Gastrocnemius medialis (tissue), 4 donors: ENCODE measurements at regions not wholly inside any gene's neighbourhood (a gene's known extent, or its start where the extent isn't known, plus 50 kb on each side); places are given as distances from the start of the nearest gene placed in this dataset.

Experiments used
- POLR2A ChIP-seq, 2 donors: fragments of 450-650 bp; IDR thresholded peaks; one replicate each; pipeline ENCODE4 v1.6.1; 2017; ENCODE audit warnings: antibody characterized with exemption in 2 of 2, mild to moderate bottlenecking in 2 of 2, moderate library complexity in 2 of 2
- TF ChIP-seq, protein P1 (sequence below), 5 experiments: fragments of 450-650 bp in 3 of 5; fragments of 200-600 bp in 2 of 5; sonication (generic) in 2 of 5; IDR thresholded peaks in 4 of 5; conservative IDR thresholded peaks in 1 of 5; 1 replicate in 4 of 5; 2 replicates in 1 of 5; pipeline ENCODE4 v1.5.1; 2016 to 2019; ENCODE audit warnings: antibody characterized with exemption in 5 of 5, mild to moderate bottlenecking in 3 of 5, moderate library complexity in 3 of 5

- TF ChIP-seq, protein P1, sequence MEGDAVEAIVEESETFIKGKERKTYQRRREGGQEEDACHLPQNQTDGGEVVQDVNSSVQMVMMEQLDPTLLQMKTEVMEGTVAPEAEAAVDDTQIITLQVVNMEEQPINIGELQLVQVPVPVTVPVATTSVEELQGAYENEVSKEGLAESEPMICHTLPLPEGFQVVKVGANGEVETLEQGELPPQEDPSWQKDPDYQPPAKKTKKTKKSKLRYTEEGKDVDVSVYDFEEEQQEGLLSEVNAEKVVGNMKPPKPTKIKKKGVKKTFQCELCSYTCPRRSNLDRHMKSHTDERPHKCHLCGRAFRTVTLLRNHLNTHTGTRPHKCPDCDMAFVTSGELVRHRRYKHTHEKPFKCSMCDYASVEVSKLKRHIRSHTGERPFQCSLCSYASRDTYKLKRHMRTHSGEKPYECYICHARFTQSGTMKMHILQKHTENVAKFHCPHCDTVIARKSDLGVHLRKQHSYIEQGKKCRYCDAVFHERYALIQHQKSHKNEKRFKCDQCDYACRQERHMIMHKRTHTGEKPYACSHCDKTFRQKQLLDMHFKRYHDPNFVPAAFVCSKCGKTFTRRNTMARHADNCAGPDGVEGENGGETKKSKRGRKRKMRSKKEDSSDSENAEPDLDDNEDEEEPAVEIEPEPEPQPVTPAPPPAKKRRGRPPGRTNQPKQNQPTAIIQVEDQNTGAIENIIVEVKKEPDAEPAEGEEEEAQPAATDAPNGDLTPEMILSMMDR (IDR thresholded peaks at IDR 0.05 in 4 of 5, conservative IDR thresholded peaks at IDR 0.05 in 1 of 5): no peak
- no peak for TF ChIP-seq POLR2A (IDR thresholded peaks at IDR 0.05)
These were observed 54.8 kb upstream of the SEC14L1 start for GRCh38 chr17:77085926-77086432.
